GM21381 (cell line): ENCODE measurements at regions not wholly inside any gene's neighbourhood (a gene's known extent, or its start where the extent isn't known, plus 50 kb on each side); places are given as distances from the start of the nearest gene placed in this dataset.
"Not testable (repeated sequence)": the region's sequence is repeated elsewhere in the genome, so short reads cannot be mapped to it uniquely, and the experiment has no call there.

Source experiments
- ATAC-seq: cut with Tn5 transposase; IDR thresholded peaks from one replicate; pipeline ENCODE4 v1.9.1; 2021; ENCODE audit warnings: mild to moderate bottlenecking, moderate library complexity; ENCODE audit not compliant: unreplicated experiment

DNA sequence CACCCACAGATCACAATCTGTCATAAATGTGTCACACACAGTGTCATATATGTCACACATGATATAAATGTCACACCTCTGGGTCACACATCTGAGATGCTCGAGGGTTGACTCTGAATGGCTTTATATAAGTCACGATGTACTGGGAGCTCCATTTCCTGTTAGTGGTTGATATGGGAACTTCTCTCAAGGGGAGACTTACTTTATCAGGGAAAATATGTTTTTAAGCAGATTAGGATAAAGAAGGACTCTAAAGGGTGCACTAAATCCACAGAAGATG is 83.9 kb upstream of the MEF2A start:
- no peak for ATAC-seq

GRCh38 chr15:99482993-99483392 is 82.8 kb upstream of the MEF2A start:
- no peak for ATAC-seq

- no peak for ATAC-seq
These were observed 80.4 kb upstream of the MEF2A start for GRCh38 chr15:99485153-99485961.

GRCh38 chr15:99485992-99486370 is 79.8 kb upstream of the MEF2A start:
- ATAC-seq = no peak

- ATAC-seq = no peak
These were observed 79.1 kb upstream of the MEF2A start for GRCh38 chr15:99486371-99487336.

GRCh38 chr15:99487337-99487730 is 78.5 kb upstream of the MEF2A start:
- no peak for ATAC-seq

DNA sequence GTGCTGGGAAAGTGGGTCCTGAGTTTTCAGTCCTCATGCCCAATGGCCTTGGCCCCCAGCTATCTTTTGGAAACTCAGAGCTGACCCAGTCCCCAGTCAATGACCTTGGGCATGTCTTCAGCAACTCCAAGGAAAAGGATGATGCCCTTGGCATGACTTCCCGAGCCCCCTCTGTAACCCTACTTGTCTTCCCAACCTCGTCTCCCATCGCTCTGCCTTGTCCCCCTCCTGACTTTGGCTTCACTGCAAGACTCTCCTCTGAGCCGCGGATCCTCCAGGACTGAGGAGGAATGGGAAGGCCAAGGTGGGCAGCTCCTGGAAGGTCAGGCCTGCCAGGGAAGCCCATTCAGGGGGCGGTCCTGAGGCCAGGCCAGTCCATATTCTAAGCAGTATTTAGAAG is 73.5 kb upstream of the MEF2A start:
- no peak for ATAC-seq

DNA sequence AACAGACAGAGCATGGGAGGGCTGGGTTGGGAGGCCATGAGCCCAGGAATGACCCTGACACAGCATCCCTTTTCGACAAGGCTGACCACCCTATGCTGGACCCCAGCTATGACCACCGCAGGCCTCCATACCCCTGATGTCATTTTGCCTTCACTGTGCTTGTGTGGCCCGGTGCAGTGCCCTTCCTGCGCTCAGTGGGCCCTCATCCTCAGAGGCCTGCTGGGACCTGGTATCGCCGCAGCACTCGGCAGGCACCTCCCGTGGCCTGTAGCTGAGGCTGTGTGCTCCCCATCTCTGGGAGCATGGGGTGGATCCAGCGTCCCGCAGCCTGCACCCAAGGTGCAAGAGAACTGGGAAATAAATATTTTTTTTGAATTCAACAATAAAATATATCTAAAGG is 73.1 kb upstream of the MEF2A start:
- no peak for ATAC-seq

- ATAC-seq = no peak
These were observed 72.3 kb upstream of the MEF2A start for GRCh38 chr15:99493461-99493860.

- ATAC-seq = not testable (repeated sequence)
These were observed 71.1 kb upstream of the MEF2A start for GRCh38 chr15:99494536-99495233.

- no peak for ATAC-seq
These were observed 70.1 kb upstream of the MEF2A start for GRCh38 chr15:99495430-99496301.

DNA sequence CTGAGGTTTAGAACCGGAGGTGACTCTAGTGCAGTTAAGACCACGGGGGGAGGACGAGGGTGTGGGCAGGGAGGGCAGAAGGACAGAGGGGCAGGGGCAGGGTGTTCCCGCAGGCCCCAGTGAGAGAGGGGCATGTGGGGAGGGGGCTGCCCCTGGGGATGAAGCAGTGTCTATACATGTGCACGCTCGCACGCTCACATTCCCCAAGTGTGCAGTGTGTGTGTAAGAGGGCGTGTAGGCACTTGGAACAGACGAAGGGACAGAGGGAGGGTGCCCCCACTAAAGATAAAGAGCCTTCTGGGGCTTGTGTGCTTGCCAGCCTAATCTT is 69.5 kb upstream of the MEF2A start:
- no peak for ATAC-seq

DNA sequence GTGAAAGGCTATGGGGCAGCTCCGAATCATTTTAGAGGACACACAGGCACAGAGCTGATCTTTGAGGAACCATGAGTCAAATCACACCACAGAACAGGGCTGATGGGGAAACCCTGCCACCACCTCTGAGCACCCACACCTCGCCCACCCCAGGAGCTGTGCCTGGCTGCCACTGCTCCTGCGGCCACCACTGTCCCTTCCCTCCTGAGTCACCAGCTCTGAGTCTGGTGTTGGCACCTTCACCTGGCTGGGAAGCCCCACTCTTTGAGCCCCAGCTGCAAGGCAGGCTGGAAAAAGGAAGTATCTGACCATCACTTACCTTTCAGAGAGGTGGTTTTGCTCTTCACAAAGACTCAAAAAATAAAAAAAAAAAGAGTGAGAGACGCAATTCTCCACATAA is 63.6 kb upstream of the MEF2A start:
- ATAC-seq = peak; percentile 51

DNA sequence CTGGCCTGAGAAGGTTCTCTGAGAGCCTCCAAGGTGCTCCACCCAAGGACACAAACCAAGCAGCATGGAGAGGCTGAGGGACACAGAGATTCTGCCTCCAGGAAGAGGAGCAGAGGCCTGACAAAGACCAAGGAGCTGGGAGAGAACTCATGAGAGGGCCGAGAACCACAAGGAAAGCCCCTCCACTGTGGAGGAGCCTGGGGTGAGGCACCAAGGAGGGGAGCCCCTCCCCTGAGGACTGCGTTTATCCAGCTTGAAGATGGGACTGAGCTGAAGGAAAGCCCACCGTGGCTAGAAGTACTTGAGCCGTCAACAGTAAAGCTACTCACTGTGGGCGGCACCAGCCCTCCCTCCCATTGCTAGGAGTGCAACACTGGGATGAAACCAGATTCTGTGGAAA is 63.1 kb upstream of the MEF2A start:
- peak; percentile 5 for ATAC-seq

- no peak for ATAC-seq
These were observed 62.4 kb upstream of the MEF2A start for GRCh38 chr15:99503411-99503810.

DNA sequence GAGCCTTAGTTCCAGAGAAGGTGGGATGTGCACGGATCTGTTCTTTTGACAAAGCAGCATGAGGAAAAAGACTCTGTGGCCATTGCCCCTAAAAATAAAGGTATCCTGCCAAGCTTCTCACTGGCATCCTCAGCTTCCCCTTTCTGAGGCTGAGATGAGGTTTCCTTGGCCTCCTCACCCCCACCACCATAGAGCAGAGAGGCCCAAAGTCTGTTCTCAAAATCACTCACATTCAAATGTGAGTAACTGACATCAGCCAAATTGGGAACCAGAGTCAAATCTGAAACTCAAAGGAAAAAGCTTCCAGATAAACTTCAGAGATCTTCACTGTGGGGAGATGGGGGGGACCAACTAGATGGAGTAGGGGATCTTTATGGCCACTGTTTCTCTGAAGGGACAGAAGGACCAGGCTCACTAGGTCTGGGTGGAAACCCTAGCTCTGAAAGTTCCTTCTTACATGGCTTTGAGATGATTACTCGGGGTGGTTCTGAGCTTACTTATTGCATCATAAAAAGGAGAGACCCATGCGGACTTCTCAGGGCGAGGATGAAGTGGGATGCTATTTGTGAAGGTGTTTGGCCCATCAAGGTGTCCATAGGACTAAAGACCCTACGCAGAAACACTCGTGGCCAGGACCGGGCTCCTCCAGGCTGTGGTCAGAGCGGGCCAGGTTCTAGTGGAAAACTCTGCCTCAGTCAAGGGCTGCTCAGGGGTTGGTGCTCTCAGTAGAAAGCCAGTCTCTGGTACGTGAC is 61.5 kb upstream of the MEF2A start:
- peak; percentile 18 for ATAC-seq

- peak; percentile 37 for ATAC-seq
These were observed 60.8 kb upstream of the MEF2A start for GRCh38 chr15:99504823-99505551.

- no peak for ATAC-seq
These were observed 59.4 kb upstream of the MEF2A start for GRCh38 chr15:99506399-99506798.

DNA sequence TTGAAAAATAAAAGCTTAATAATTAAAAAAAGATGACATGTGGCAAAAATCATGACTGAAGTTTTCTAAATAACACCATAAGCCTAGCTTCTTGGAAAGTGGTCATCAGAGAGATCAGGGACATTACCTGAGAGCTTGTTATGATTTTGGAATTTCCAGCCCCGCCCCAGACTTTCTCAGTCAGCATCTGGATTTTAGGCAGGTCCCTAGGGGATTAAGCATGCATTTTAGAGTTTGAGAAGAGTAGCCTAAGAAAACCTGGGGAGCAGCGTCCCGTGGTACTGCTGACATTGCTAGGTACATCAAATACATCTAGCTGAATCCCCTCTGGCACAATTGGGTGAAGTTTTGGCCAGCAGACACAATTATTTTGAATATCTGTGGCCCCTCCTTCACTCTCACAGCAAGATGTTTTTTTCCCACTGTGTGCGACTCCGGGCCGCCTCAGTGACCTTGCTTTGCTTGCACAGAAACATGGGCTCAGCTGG is 58.7 kb upstream of the MEF2A start:
- no peak for ATAC-seq
